IMR-90 (cell line): ENCODE measurements at regions not wholly inside any gene's neighbourhood (a gene's known extent, or its start where the extent isn't known, plus 50 kb on each side); places are given as distances from the start of the nearest gene placed in this dataset.

ENCODE experiments used
- ATAC-seq: fragments of 200-7000 bp; cut with Tn5 transposase; 2 replicates; pipeline ENCODE4 v1.9.1; 2020; ENCODE audit warnings: low read depth, mild to moderate bottlenecking, moderate library complexity
- BruUV-seq: library from RNA; stranded (reverse); fragments of 400-500 nt; replicated peaks from 2 replicates; lab custom pipeline; 2021; lab: Mats Ljungman, UMichigan
- CTCF ChIA-PET: fragments of 300-600 bp; formaldehyde crosslinking; extraction: SDS; loops from one replicate; lab custom pipeline; 2021; ENCODE audit warnings: antibody characterized with exemption; lab: Yijun Ruan, JAX
- POLR2A ChIA-PET: fragments of 300-600 bp; sonication (Branson Sonifier 250); formaldehyde crosslinking; loops from one replicate; lab custom pipeline; 2022; ENCODE audit warnings: antibody characterized with exemption; ENCODE audit not compliant: unreplicated experiment; lab: Charles Lee
- DNase-seq: peaks from one replicate; pipeline ENCODE4 v3.0.0; 2013
- H2AFZ ChIP-seq: replicated peaks from 2 replicates; pipeline ENCODE3; 2013; ENCODE audit warnings: low read length, mild to moderate bottlenecking; ENCODE audit not compliant: poor library complexity
- H2AK5ac ChIP-seq: 2 replicates; pipeline ENCODE4 v1.6.1; 2013; ENCODE audit warnings: low read depth, low read length, inconsistent platforms
- H2AK9ac ChIP-seq: replicated peaks from 2 replicates; pipeline ENCODE3; 2013; ENCODE audit warnings: mild to moderate bottlenecking, low read depth, low read length, moderate library complexity; ENCODE audit not compliant: poor library complexity
- H2BK120ac ChIP-seq: 2 replicates; pipeline ENCODE4 v1.6.1; 2013; ENCODE audit warnings: low read depth, low read length, inconsistent platforms
- H2BK15ac ChIP-seq: 3 replicates; pipeline ENCODE4 v1.6.1; 2013; ENCODE audit warnings: low read depth, low read length, inconsistent platforms
- H2BK20ac ChIP-seq: 2 replicates; pipeline ENCODE4 v1.6.1; 2013; ENCODE audit warnings: low read depth, mild to moderate bottlenecking, inconsistent platforms, low read length, moderate library complexity
- H2BK5ac ChIP-seq: 2 replicates; pipeline ENCODE4 v1.6.1; 2013; ENCODE audit warnings: mild to moderate bottlenecking, low read depth, low read length, inconsistent platforms; ENCODE audit not compliant: poor library complexity, severe bottlenecking
- H3K14ac ChIP-seq: replicated peaks from 2 replicates; pipeline ENCODE4 v1.6.1; 2013; ENCODE audit warnings: low read depth, low read length, inconsistent platforms
- H3K18ac ChIP-seq: 2 replicates; pipeline ENCODE4 v1.6.1; 2013; ENCODE audit warnings: low read depth, low read length, control low read depth
- H3K23ac ChIP-seq: 2 replicates; pipeline ENCODE4 v1.6.1; 2013; ENCODE audit warnings: low read depth, low read length, inconsistent platforms
- H3K27ac ChIP-seq: 2 replicates; pipeline ENCODE4 v1.5.1; 2013; ENCODE audit warnings: mild to moderate bottlenecking, control low read depth, low read length; ENCODE audit not compliant: insufficient read depth
- H3K27me3 ChIP-seq: 2 replicates; pipeline ENCODE4 v1.6.1; 2013; ENCODE audit warnings: low read length; ENCODE audit not compliant: control insufficient read depth, insufficient read depth
- H3K36me3 ChIP-seq: 2 replicates; pipeline ENCODE4 v1.6.1; 2013; ENCODE audit warnings: low read length, mixed read lengths; ENCODE audit not compliant: control insufficient read depth, insufficient read depth
- H3K4ac ChIP-seq: 2 replicates; pipeline ENCODE4 v1.6.1; 2013; ENCODE audit warnings: low read depth, low read length, inconsistent platforms
- H3K4me1 ChIP-seq: 2 replicates; pipeline ENCODE4 v1.6.1; 2013; ENCODE audit warnings: low read length, mixed read lengths; ENCODE audit not compliant: control insufficient read depth, insufficient read depth
- H3K4me2 ChIP-seq: 2 replicates; pipeline ENCODE4 v1.6.1; 2013; ENCODE audit warnings: low read depth, mild to moderate bottlenecking, control low read depth, low read length, moderate library complexity
- H3K4me3 ChIP-seq: 2 replicates; pipeline ENCODE4 v1.5.1; 2013; ENCODE audit warnings: low read depth, mild to moderate bottlenecking, control low read depth, low read length, moderate library complexity; ENCODE audit not compliant: insufficient read depth
- H3K56ac ChIP-seq: 2 replicates; pipeline ENCODE4 v1.6.1; 2013; ENCODE audit warnings: low read length, inconsistent platforms; ENCODE audit not compliant: insufficient read depth; ENCODE audit errors: extremely low read depth
- H3K79me1 ChIP-seq, 2 experiments: 2 replicates each; pipeline ENCODE4 v1.6.1; 2013; ENCODE audit warnings: low read length in 2 of 2, inconsistent platforms in 1 of 2, low read depth in 1 of 2
- H3K9ac ChIP-seq: 2 replicates; pipeline ENCODE4 v1.6.1; 2013; ENCODE audit warnings: low read depth, low read length, control low read depth
- H3K9me1 ChIP-seq: 2 replicates; pipeline ENCODE4 v1.6.1; 2013; ENCODE audit warnings: low read length, inconsistent platforms; ENCODE audit not compliant: insufficient read depth
- H3K9me3 ChIP-seq: 2 replicates; pipeline ENCODE4 v1.6.1; 2013; ENCODE audit warnings: low read length; ENCODE audit not compliant: control insufficient read depth, insufficient read depth
- H4K20me1 ChIP-seq: 2 replicates; pipeline ENCODE4 v1.6.1; 2013; ENCODE audit warnings: low read length, inconsistent platforms; ENCODE audit not compliant: insufficient read depth
- H4K5ac ChIP-seq: 2 replicates; pipeline ENCODE4 v1.6.1; 2013; ENCODE audit warnings: mild to moderate bottlenecking, low read depth, low read length, control low read depth
- H4K8ac ChIP-seq, 2 experiments: 2 replicates each; pipeline ENCODE4 v1.6.1; 2013; ENCODE audit warnings: low read depth in 2 of 2, low read length in 2 of 2, control low read depth in 1 of 2, inconsistent platforms in 1 of 2
- H4K91ac ChIP-seq: 2 replicates; pipeline ENCODE4 v1.6.1; 2013; ENCODE audit warnings: low read depth, low read length, inconsistent platforms; ENCODE audit not compliant: insufficient read depth
- MAZ ChIP-seq: IDR thresholded peaks from 2 replicates; pipeline ENCODE4 v1.6.1; 2012; ENCODE audit warnings: low read depth, mild to moderate bottlenecking, low read length, improper control_type of control experiment, moderate library complexity, borderline replicate concordance
- RAD21 ChIP-seq: IDR thresholded peaks from 2 replicates; pipeline ENCODE4 v1.6.1; 2012; ENCODE audit warnings: low read length, improper control_type of control experiment
- USF2 ChIP-seq: fragments of 150-350 bp; IDR thresholded peaks from 2 replicates; pipeline ENCODE4 v1.6.1; 2017; ENCODE audit warnings: mild to moderate bottlenecking, antibody characterized with exemption, low read length, low read depth
- WGBS, 2 experiments: methylation state at CpG; one replicate each; pipeline versions ENCODE4 v1.1.5 to v1.1.7; 2013; ENCODE audit warnings: missing lambda C conversion rate in 2 of 2; ENCODE audit not compliant: insufficient read length in 1 of 2; ENCODE audit errors: extremely low coverage in 2 of 2; 5-methylcytosine and 5-hydroxymethylcytosine counted together
- dilution Hi-C: fragments of 300-500 bp; cut with HindIII; formaldehyde crosslinking; loops from one replicate; pipeline ENCODE4 v1.14.3; 2018; ENCODE audit warnings: low sequenced_read_pairs; ENCODE audit not compliant: unreplicated experiment
- in situ Hi-C: fragments of 300-500 bp; cut with MboI; formaldehyde crosslinking; loops from 3 replicates; pipeline ENCODE4 v1.14.3; 2019; ENCODE audit warnings: low sequenced_read_pairs, inconsistent platforms, mixed read lengths
- intact Hi-C: fragments of 100-400 bp; cut with micrococcal nuclease; formaldehyde crosslinking; loops from 2 replicates; pipeline ENCODE4 v1.10.0; 2022

GRCh38 chrX:81791086-81791485 lies 589.2 kb downstream of the SH3BGRL start:
- no peak for TF ChIP-seq USF2
- TF ChIP-seq MAZ: no peak
- TF ChIP-seq RAD21: no peak
- in situ Hi-C loops: no loop called here

More at GRCh38 chrX:81791086-81791485, 589.2 kb downstream of the SH3BGRL start:
- no TSS peak for BruUV-seq
- dilution Hi-C loops (no loop called here), intact Hi-C loops (no loop called here)
- H3K9ac ChIP-seq: no peak overlapping the region
- no peak overlapping the region for H4K8ac ChIP-seq
- H2BK5ac ChIP-seq: no peak overlapping the region
- no peaks in the 10 kb centered on the region for H3K79me1 ChIP-seq
- no peak overlapping the region for H4K91ac ChIP-seq
- no peak overlapping the region for H2BK20ac ChIP-seq
- ChIA-PET POLR2A (no interaction called here), CTCF (no interaction called here)
- H3K4me1 ChIP-seq: no peaks in the 10 kb centered on the region
- WGBS, 2 experiments: no CpG with 5 or more reads among the region's 1 CpG
- no peak overlapping the region for H2AFZ ChIP-seq
- H3K56ac ChIP-seq: no peak overlapping the region
- H3K14ac ChIP-seq: no peak overlapping the region
- no peak overlapping the region for H3K23ac ChIP-seq
- no peak overlapping the region for H2AK9ac ChIP-seq
- no peak overlapping the region for H3K4ac ChIP-seq
- no peak for ATAC-seq
- H3K36me3 ChIP-seq: no peaks in the 10 kb centered on the region
- H2BK15ac ChIP-seq: no peak overlapping the region
- no peak overlapping the region for H3K4me2 ChIP-seq
- no peak overlapping the region for H2BK120ac ChIP-seq
- H3K9me1 ChIP-seq: no peaks in the 10 kb centered on the region
- H3K27ac ChIP-seq: no peak overlapping the region
- DNase-seq: no peak
- no peak overlapping the region for H3K4me3 ChIP-seq
- H4K5ac ChIP-seq: no peak overlapping the region
- peaks cover 8% of the 10 kb centered on the region; the same call in 1 of the 2 replicates for H3K9me3 ChIP-seq
- H4K20me1 ChIP-seq: no peaks in the 10 kb centered on the region
- no peak overlapping the region for H3K18ac ChIP-seq
- no peak overlapping the region for H2AK5ac ChIP-seq
- H3K27me3 ChIP-seq: no peaks in the 10 kb centered on the region
